WTC11 (cell line): ENCODE measurements at regions not wholly inside any gene's neighbourhood (a gene's known extent, or its start where the extent isn't known, plus 50 kb on each side); places are given as distances from the start of the nearest gene placed in this dataset.

Experiments used
- ATAC-seq: fragments of 200-7000 bp; cut with Tn5 transposase; 2 replicates; pipeline ENCODE4 v1.10.0; 2021; ENCODE audit warnings: mild to moderate bottlenecking, moderate library complexity
- CTCF ChIA-PET: fragments of 300-600 bp; sonication (Branson Sonifier 250); formaldehyde crosslinking; loops from one replicate; lab custom pipeline; 2021; ENCODE audit warnings: antibody characterized with exemption; lab: Charles Lee
- POLR2A ChIA-PET: fragments of 350-600 bp; sonication (Branson Sonifier 250); formaldehyde crosslinking; loops from one replicate; lab custom pipeline; 2021; ENCODE audit warnings: antibody characterized with exemption; lab: Charles Lee
- DNase-seq: peaks from one replicate; pipeline ENCODE4 v3.0.0; 2021; ENCODE audit warnings: low spot score
- H3K27ac Mint-ChIP-seq: 2 replicates; pipeline ENCODE4 v1.8.0; 2021; ENCODE audit warnings: mixed read lengths
- H3K27me3 Mint-ChIP-seq: 2 replicates; pipeline ENCODE4 v1.8.0; 2021; ENCODE audit warnings: low read depth, mild to moderate bottlenecking, moderate library complexity, mixed read lengths
- H3K36me3 Mint-ChIP-seq: 2 replicates; pipeline ENCODE4 v1.8.0; 2021; ENCODE audit warnings: mixed read lengths
- H3K4me1 Mint-ChIP-seq: 2 replicates; pipeline ENCODE4 v1.8.0; 2022; ENCODE audit warnings: mixed read lengths
- H3K4me3 Mint-ChIP-seq: 2 replicates; pipeline ENCODE4 v1.8.0; 2021; ENCODE audit warnings: mild to moderate bottlenecking, moderate library complexity, mixed read lengths
- H3K9me3 Mint-ChIP-seq: 2 replicates; pipeline ENCODE4 v1.8.0; 2021; ENCODE audit warnings: mixed read lengths
- CREM ChIP-seq: sonication (generic); formaldehyde crosslinking; IDR thresholded peaks from 2 replicates; pipeline ENCODE4 v1.8.1; 2022; ENCODE audit warnings: mild to moderate bottlenecking, missing genetic modification reagents, moderate library complexity
- E2F1 ChIP-seq: sonication (generic); formaldehyde crosslinking; IDR thresholded peaks from 2 replicates; pipeline ENCODE4 v1.8.0; 2022; ENCODE audit warnings: mild to moderate bottlenecking, missing genetic modification reagents
- ELF4 ChIP-seq: sonication (generic); formaldehyde crosslinking; IDR thresholded peaks from 2 replicates; pipeline ENCODE4 v1.8.1; 2022; ENCODE audit warnings: low read depth, mild to moderate bottlenecking, moderate library complexity, missing genetic modification reagents
- FOXP1 ChIP-seq: sonication (generic); formaldehyde crosslinking; IDR thresholded peaks from 2 replicates; pipeline ENCODE4 v1.8.0; 2022; ENCODE audit warnings: missing genetic modification reagents, mild to moderate bottlenecking, moderate library complexity, borderline replicate concordance
- NR1H2 ChIP-seq: sonication (generic); formaldehyde crosslinking; IDR thresholded peaks from 2 replicates; pipeline ENCODE4 v1.9.0; 2021; ENCODE audit warnings: mild to moderate bottlenecking, moderate library complexity, missing genetic modification reagents
- ZNF219 ChIP-seq: sonication (generic); formaldehyde crosslinking; IDR thresholded peaks from 2 replicates; pipeline ENCODE4 v1.8.0; 2023; ENCODE audit warnings: missing genetic modification reagents, mild to moderate bottlenecking, borderline replicate concordance
- ZNF396 ChIP-seq: fragments of 250-450 bp; sonication (Bioruptor Pico); IDR thresholded peaks from 2 replicates; pipeline ENCODE4 v1.8.0; 2021; ENCODE audit warnings: mild to moderate bottlenecking, moderate library complexity, borderline replicate concordance
- TF ChIP-seq, protein P1 (sequence below): sonication (generic); formaldehyde crosslinking; IDR thresholded peaks from 2 replicates; pipeline ENCODE4 v1.8.1; 2023; ENCODE audit warnings: mild to moderate bottlenecking, missing genetic modification reagents, borderline replicate concordance
- TF ChIP-seq, protein P2 (sequence below): sonication (generic); formaldehyde crosslinking; IDR thresholded peaks from 2 replicates; pipeline ENCODE4 v1.8.1; 2022; ENCODE audit warnings: missing genetic modification reagents, borderline replicate concordance
- TF ChIP-seq, protein P3 (sequence below): sonication (generic); formaldehyde crosslinking; IDR thresholded peaks from 2 replicates; pipeline ENCODE4 v1.8.1; 2022; ENCODE audit warnings: low read depth, missing genetic modification reagents, borderline replicate concordance
- TF ChIP-seq, protein P4 (sequence below): fragments of 200-600 bp; IDR thresholded peaks from 2 replicates; pipeline ENCODE4 v1.8.0; 2022; ENCODE audit warnings: antibody characterized with exemption

GRCh38 chr7:12517451-12517850 lies 53.1 kb upstream of the SCIN start:
- H3K9me3 Mint-ChIP-seq: peaks cover 38% of the 10 kb centered on the region
- CTCF ChIA-PET: interaction anchor here (2.8 to 3.2 kb wide), 2 partner anchors 59 to 169 kb away, joined by 14 to 41 read pairs; partner anchors contain the start of gene ARL4A

More at GRCh38 chr7:12517451-12517850, 53.1 kb upstream of the SCIN start:
- peaks cover 5% of the 10 kb centered on the region; the same call in 1 of the 2 replicates for H3K27me3 Mint-ChIP-seq
- TF ChIP-seq ZNF396 (CRISPR knock-in tag) (no peak), NR1H2 (no peak), ZNF219 (CRISPR knock-in tag) (no peak), ELF4 (CRISPR knock-in tag) (no peak), E2F1 (no peak), CREM (CRISPR knock-in tag) (no peak), FOXP1 (no peak)
- TF ChIP-seq, protein P1, sequence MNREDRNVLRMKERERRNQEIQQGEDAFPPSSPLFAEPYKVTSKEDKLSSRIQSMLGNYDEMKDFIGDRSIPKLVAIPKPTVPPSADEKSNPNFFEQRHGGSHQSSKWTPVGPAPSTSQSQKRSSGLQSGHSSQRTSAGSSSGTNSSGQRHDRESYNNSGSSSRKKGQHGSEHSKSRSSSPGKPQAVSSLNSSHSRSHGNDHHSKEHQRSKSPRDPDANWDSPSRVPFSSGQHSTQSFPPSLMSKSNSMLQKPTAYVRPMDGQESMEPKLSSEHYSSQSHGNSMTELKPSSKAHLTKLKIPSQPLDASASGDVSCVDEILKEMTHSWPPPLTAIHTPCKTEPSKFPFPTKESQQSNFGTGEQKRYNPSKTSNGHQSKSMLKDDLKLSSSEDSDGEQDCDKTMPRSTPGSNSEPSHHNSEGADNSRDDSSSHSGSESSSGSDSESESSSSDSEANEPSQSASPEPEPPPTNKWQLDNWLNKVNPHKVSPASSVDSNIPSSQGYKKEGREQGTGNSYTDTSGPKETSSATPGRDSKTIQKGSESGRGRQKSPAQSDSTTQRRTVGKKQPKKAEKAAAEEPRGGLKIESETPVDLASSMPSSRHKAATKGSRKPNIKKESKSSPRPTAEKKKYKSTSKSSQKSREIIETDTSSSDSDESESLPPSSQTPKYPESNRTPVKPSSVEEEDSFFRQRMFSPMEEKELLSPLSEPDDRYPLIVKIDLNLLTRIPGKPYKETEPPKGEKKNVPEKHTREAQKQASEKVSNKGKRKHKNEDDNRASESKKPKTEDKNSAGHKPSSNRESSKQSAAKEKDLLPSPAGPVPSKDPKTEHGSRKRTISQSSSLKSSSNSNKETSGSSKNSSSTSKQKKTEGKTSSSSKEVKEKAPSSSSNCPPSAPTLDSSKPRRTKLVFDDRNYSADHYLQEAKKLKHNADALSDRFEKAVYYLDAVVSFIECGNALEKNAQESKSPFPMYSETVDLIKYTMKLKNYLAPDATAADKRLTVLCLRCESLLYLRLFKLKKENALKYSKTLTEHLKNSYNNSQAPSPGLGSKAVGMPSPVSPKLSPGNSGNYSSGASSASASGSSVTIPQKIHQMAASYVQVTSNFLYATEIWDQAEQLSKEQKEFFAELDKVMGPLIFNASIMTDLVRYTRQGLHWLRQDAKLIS: no peak
- TF ChIP-seq, protein P2, sequence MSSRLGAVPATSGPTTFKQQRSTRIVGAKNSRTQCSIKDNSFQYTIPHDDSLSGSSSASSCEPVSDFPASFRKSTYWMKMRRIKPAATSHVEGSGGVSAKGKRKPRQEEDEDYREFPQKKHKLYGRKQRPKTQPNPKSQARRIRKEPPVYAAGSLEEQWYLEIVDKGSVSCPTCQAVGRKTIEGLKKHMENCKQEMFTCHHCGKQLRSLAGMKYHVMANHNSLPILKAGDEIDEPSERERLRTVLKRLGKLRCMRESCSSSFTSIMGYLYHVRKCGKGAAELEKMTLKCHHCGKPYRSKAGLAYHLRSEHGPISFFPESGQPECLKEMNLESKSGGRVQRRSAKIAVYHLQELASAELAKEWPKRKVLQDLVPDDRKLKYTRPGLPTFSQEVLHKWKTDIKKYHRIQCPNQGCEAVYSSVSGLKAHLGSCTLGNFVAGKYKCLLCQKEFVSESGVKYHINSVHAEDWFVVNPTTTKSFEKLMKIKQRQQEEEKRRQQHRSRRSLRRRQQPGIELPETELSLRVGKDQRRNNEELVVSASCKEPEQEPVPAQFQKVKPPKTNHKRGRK (CRISPR knock-in tag): no peak
- TF ChIP-seq, protein P3, sequence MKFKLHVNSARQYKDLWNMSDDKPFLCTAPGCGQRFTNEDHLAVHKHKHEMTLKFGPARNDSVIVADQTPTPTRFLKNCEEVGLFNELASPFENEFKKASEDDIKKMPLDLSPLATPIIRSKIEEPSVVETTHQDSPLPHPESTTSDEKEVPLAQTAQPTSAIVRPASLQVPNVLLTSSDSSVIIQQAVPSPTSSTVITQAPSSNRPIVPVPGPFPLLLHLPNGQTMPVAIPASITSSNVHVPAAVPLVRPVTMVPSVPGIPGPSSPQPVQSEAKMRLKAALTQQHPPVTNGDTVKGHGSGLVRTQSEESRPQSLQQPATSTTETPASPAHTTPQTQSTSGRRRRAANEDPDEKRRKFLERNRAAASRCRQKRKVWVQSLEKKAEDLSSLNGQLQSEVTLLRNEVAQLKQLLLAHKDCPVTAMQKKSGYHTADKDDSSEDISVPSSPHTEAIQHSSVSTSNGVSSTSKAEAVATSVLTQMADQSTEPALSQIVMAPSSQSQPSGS (CRISPR knock-in tag): no peak
- TF ChIP-seq, protein P4, sequence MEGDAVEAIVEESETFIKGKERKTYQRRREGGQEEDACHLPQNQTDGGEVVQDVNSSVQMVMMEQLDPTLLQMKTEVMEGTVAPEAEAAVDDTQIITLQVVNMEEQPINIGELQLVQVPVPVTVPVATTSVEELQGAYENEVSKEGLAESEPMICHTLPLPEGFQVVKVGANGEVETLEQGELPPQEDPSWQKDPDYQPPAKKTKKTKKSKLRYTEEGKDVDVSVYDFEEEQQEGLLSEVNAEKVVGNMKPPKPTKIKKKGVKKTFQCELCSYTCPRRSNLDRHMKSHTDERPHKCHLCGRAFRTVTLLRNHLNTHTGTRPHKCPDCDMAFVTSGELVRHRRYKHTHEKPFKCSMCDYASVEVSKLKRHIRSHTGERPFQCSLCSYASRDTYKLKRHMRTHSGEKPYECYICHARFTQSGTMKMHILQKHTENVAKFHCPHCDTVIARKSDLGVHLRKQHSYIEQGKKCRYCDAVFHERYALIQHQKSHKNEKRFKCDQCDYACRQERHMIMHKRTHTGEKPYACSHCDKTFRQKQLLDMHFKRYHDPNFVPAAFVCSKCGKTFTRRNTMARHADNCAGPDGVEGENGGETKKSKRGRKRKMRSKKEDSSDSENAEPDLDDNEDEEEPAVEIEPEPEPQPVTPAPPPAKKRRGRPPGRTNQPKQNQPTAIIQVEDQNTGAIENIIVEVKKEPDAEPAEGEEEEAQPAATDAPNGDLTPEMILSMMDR: no peak
- TF ChIP-seq, all 79 proteins: peak for 0
- DNase-seq: no peak
- Mint-ChIP-seq H3K36me3 (peaks cover 25% of the 10 kb centered on the region), H3K4me1 (peaks cover 6% of the 10 kb centered on the region), H3K27ac (no peak overlapping the region), H3K4me3 (no peak overlapping the region)
- ATAC-seq: no peak
- POLR2A ChIA-PET: no interaction called here
